K562 (cell line): ENCODE measurements at regions not wholly inside any gene's neighbourhood (a gene's known extent, or its start where the extent isn't known, plus 50 kb on each side); places are given as distances from the start of the nearest gene placed in this dataset.

Experiments used
- ATF3 ChIP-seq, 2 experiments: fragments of 450-650 bp in 1 of 2; sonication (generic) in 1 of 2; formaldehyde crosslinking in 1 of 2; IDR thresholded peaks in 1 of 2; conservative IDR thresholded peaks in 1 of 2; 2 replicates each; pipeline versions ENCODE4 v1.6.1 to v1.8.1; 2016 to 2023; ENCODE audit warnings: mild to moderate bottlenecking in 2 of 2, moderate library complexity in 2 of 2, inconsistent platforms in 1 of 2, missing genetic modification reagents in 1 of 2
- CTCF ChIP-seq, 3 experiments: IDR thresholded peaks in 2 of 3; conservative IDR thresholded peaks in 1 of 3; 2 replicates each; pipeline ENCODE4 v1.5.1; 2011 to 2012; ENCODE audit warnings: low read length in 3 of 3, mild to moderate bottlenecking in 3 of 3, control low read depth in 2 of 3, improper control_type of control experiment in 1 of 3, inconsistent platforms in 1 of 3, low read depth in 1 of 3, mixed read lengths in 1 of 3, moderate library complexity in 1 of 3; ENCODE audit not compliant: insufficient read depth in 2 of 3
- E2F5 ChIP-seq: sonication (generic); formaldehyde crosslinking; IDR thresholded peaks from 2 replicates; pipeline ENCODE4 v1.8.0; 2022; ENCODE audit warnings: mild to moderate bottlenecking, missing genetic modification reagents
- IRF9 ChIP-seq: fragments of 450-650 bp; IDR thresholded peaks from 2 replicates; pipeline ENCODE4 v1.6.1; 2016; ENCODE audit warnings: missing biosample characterization, missing genetic modification characterization
- MEF2A ChIP-seq: IDR thresholded peaks from 2 replicates; pipeline ENCODE4 v1.6.1; 2011; ENCODE audit warnings: low read depth, mild to moderate bottlenecking, low read length, moderate library complexity; ENCODE audit not compliant: control insufficient read depth
- PCBP2 ChIP-seq: fragments of 200-400 bp; formaldehyde crosslinking; IDR thresholded peaks from 2 replicates; pipeline ENCODE4 v1.6.1; 2018; ENCODE audit warnings: low read length, low read depth, mild to moderate bottlenecking, moderate library complexity; ENCODE audit not compliant: poor library complexity, severe bottlenecking
- POLR2G ChIP-seq: fragments of 200-400 bp; formaldehyde crosslinking; IDR thresholded peaks from 2 replicates; pipeline ENCODE4 v1.6.1; 2017; ENCODE audit warnings: low read depth, mild to moderate bottlenecking, antibody characterized with exemption, low read length, moderate library complexity
- SP1 ChIP-seq: sonication (generic); formaldehyde crosslinking; IDR thresholded peaks from 2 replicates; pipeline ENCODE4 v1.8.1; 2022; ENCODE audit warnings: mild to moderate bottlenecking, missing genetic modification reagents
- USF2 ChIP-seq: sonication (generic); formaldehyde crosslinking; IDR thresholded peaks from 2 replicates; pipeline ENCODE4 v1.5.0; 2020; ENCODE audit warnings: missing genetic modification reagents
- ZHX1 ChIP-seq: fragments of 150-350 bp; conservative IDR thresholded peaks from 2 replicates; pipeline ENCODE4 v1.6.1; 2014; ENCODE audit warnings: low read length
- ZNF174 ChIP-seq: fragments of 250-450 bp; sonication (Bioruptor Pico); IDR thresholded peaks from 2 replicates; pipeline ENCODE4 v1.4.0; 2020; ENCODE audit warnings: mild to moderate bottlenecking
- ZSCAN32 ChIP-seq: fragments of 450-650 bp; formaldehyde crosslinking; IDR thresholded peaks from 2 replicates; pipeline ENCODE4 v1.4.0; 2020; ENCODE audit warnings: mild to moderate bottlenecking, moderate library complexity
- ZZZ3 ChIP-seq: fragments of 450-650 bp; IDR thresholded peaks from 2 replicates; pipeline ENCODE4 v1.6.1; 2016; ENCODE audit warnings: antibody characterized with exemption, mild to moderate bottlenecking, moderate library complexity

- no peak for TF ChIP-seq ZSCAN32 (CRISPR knock-in tag)
- no peak for TF ChIP-seq CTCF (IDR thresholded peaks at IDR 0.05 in 2 of 3, conservative IDR thresholded peaks at IDR 0.05 in 1 of 3; ENCODE audit: insufficient read depth in 2 of 3, low read depth in 1 of 3, low read length in 3 of 3)
- no peak for TF ChIP-seq E2F5 (CRISPR knock-in tag)
- TF ChIP-seq SP1: no peak
- no peak for TF ChIP-seq ZNF174 (CRISPR knock-in tag)
- TF ChIP-seq PCBP2: no peak
- TF ChIP-seq MEF2A: no peak
- no peak for TF ChIP-seq IRF9 (tag)
- no peak for TF ChIP-seq ZZZ3
- no peak for TF ChIP-seq POLR2G
- no peak for TF ChIP-seq USF2
- no peak for TF ChIP-seq ATF3 (IDR thresholded peaks at IDR 0.05)
- no peak for TF ChIP-seq ATF3 (CRISPR knock-in tag; conservative IDR thresholded peaks at IDR 0.05)
- TF ChIP-seq ZHX1: no peak
Measured at GRCh38 chr15:62357431-62357830, 192.3 kb upstream of the C2CD4B start.
